ENCODE measurements at regions not wholly inside any gene's neighbourhood (a gene's known extent, or its start where the extent isn't known, plus 50 kb on each side); places are given as distances from the start of the nearest gene placed in this dataset.

- no peak for DNase-seq
These were observed 124.5 kb upstream of the CSF3R start for GRCh38 chr1:36607263-36607651.

GRCh38 chr1:36606641-36607262 is 124.0 kb upstream of the CSF3R start:
- no peak for DNase-seq

- no peak for DNase-seq
These were observed 123.4 kb upstream of the CSF3R start for GRCh38 chr1:36605942-36606640.

GRCh38 chr1:36603461-36603860 is 120.7 kb upstream of the CSF3R start:
- DNase-seq: no peak

- DNase-seq: no peak
These were observed 119.5 kb upstream of the CSF3R start for GRCh38 chr1:36602184-36602583.

GRCh38 chr1:36599828-36600227 is 117.1 kb upstream of the CSF3R start:
- DNase-seq: no peak

GRCh38 chr1:36597514-36597913 is 114.8 kb upstream of the CSF3R start:
- no peak for DNase-seq

GRCh38 chr1:36595921-36596320 is 113.2 kb upstream of the CSF3R start:
- DNase-seq: no peak

- no peak for DNase-seq
These were observed 112.6 kb upstream of the CSF3R start for GRCh38 chr1:36595349-36595748.

- no peak for DNase-seq
These were observed 111.3 kb upstream of the CSF3R start for GRCh38 chr1:36594023-36594422.

- no peak for DNase-seq
These were observed 108.6 kb upstream of the CSF3R start for GRCh38 chr1:36591278-36591677.

GRCh38 chr1:36590771-36591170 is 108.1 kb upstream of the CSF3R start:
- DNase-seq: no peak

- DNase-seq: no peak
These were observed 107.6 kb upstream of the CSF3R start for GRCh38 chr1:36590264-36590663.

- DNase-seq: no peak
These were observed 106.3 kb upstream of the CSF3R start for GRCh38 chr1:36588972-36589371.

GRCh38 chr1:36585569-36586548 is 103.1 kb upstream of the CSF3R start:
- no peak for DNase-seq

- DNase-seq: no peak
These were observed 102.3 kb upstream of the CSF3R start for GRCh38 chr1:36584874-36585453.

- DNase-seq: no peak
These were observed 101.5 kb upstream of the CSF3R start for GRCh38 chr1:36583980-36584782.

- DNase-seq: no peak
These were observed 100.4 kb upstream of the CSF3R start for GRCh38 chr1:36583080-36583479.

- no peak for DNase-seq
These were observed 99.5 kb upstream of the CSF3R start for GRCh38 chr1:36582066-36582755.

- DNase-seq: no peak
These were observed 97.8 kb upstream of the CSF3R start for GRCh38 chr1:36580524-36580923.

GRCh38 chr1:36579039-36579438 is 96.3 kb upstream of the CSF3R start:
- DNase-seq: no peak

Data from dermis blood vessel endothelial cell (primary cell).